Spleen (tissue), 7 donors: ENCODE measurements at regions not wholly inside any gene's neighbourhood (a gene's known extent, or its start where the extent isn't known, plus 50 kb on each side); places are given as distances from the start of the nearest gene placed in this dataset.

ENCODE experiments used
- POLR2A ChIP-seq, 3 donors: fragments of 450-650 bp; IDR thresholded peaks; one replicate each; pipeline ENCODE4 v1.5.1; 2017; ENCODE audit warnings: antibody characterized with exemption in 3 of 3, mild to moderate bottlenecking in 1 of 3
- TF ChIP-seq, protein P1 (sequence below), 11 experiments: fragments of 200-600 bp in 7 of 11; fragments of 450-650 bp in 4 of 11; sonication (generic) in 4 of 11; IDR thresholded peaks in 8 of 11; conservative IDR thresholded peaks in 3 of 11; 1 replicate in 7 of 11; 2 replicates in 4 of 11; pipeline versions ENCODE4 v1.4.0 to v1.8.0; 2016 to 2021; ENCODE audit warnings: antibody characterized with exemption in 11 of 11, inconsistent platforms in 4 of 11, mild to moderate bottlenecking in 1 of 11
- donor health status: DM: no; HTN: no; CAD: no; lungs with moderate emphysema.
- donor health status: DM: no; HTN: no; CAD: no.
- donor health status: DM: no; HTN: no; CAD: no.

DNA sequence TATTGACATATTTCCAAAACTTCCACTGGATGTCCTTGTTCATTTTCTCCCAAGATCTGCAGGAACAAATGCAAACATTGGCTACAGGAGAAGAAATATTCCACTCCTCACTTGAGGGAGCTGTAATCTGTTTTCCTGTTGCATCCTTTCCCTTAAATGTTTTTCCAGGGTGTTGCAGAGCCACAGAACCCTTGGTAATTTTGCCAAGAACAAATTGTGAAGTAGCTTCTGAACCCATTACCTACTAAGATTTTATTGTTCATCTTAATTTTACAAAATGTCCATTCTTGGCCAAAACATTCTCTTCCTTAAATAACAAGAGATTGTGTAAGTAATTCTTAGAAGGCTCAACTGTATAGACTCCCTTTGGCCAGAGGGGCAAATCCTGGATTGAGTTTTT lies 177.0 kb downstream of the GNAT3 start:
- TF ChIP-seq, protein P1, sequence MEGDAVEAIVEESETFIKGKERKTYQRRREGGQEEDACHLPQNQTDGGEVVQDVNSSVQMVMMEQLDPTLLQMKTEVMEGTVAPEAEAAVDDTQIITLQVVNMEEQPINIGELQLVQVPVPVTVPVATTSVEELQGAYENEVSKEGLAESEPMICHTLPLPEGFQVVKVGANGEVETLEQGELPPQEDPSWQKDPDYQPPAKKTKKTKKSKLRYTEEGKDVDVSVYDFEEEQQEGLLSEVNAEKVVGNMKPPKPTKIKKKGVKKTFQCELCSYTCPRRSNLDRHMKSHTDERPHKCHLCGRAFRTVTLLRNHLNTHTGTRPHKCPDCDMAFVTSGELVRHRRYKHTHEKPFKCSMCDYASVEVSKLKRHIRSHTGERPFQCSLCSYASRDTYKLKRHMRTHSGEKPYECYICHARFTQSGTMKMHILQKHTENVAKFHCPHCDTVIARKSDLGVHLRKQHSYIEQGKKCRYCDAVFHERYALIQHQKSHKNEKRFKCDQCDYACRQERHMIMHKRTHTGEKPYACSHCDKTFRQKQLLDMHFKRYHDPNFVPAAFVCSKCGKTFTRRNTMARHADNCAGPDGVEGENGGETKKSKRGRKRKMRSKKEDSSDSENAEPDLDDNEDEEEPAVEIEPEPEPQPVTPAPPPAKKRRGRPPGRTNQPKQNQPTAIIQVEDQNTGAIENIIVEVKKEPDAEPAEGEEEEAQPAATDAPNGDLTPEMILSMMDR (IDR thresholded peaks at IDR 0.05 in 8 of 11, conservative IDR thresholded peaks at IDR 0.05 in 3 of 11), result no peak
- TF ChIP-seq POLR2A (IDR thresholded peaks at IDR 0.05), result no peak
